ENCODE measurements at regions not wholly inside any gene's neighbourhood (a gene's known extent, or its start where the extent isn't known, plus 50 kb on each side); places are given as distances from the start of the nearest gene placed in this dataset.

DNA sequence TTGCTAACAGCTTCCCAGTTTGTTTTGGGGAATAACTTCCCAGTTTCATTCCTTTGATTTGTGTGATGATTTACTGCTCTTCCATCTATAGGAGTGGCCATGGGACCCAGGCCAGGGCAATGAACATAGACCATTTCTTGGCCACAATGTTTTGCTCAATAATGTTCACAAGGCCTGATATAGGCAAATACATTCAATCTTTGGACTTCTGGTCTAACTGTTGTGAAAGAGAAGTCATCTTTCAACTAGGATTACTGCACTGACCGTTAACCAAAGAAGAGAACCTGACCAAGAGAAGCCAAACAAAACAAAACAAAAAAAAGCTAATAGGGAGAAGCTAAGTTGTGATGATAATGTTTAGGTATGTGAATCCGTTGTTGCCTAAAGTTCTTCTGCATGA is 221.8 kb upstream of the SUCLG2 start:
- DNase-seq = no peak
- no peak for ATAC-seq

DNA sequence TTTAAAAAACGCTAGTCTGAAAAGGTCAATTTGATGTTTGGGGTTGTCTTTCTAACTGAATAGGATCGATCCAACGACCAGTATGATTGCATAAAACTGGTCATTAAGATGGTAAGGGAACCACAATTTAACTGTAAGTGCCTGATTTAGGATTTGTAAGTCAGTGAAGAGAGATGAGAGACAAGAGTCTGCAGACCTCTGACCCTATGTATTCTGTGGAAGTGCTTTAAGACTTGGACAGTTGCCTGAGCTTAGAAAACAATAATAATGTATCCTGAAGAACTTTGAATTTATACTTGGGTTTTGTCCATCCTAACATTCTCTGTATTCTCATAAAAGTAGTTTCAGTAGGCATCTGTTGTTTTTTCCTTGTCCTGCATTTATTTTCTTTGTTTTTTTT is 221.4 kb upstream of the SUCLG2 start:
- no peak for DNase-seq
- no peak for ATAC-seq

DNA sequence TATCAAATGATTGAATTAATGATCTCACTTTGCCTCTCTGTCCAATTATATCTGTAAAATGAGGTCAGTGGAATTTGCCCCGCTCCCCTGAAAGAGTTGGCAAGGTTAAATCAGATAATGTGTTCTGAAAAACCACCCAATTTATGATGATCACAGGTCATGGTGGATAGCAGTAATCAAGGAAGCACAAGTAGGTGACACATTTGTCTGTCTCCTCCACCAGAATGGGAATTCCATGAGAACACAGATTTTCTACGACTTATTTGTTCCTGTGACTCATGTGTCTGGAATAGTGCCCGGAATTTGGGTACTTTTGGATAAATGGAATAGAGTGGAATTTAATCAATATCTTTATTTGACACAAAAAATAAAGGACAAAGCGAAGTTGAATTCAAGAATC is 220.9 kb upstream of the SUCLG2 start:
- ATAC-seq = no peak
- no peak for DNase-seq

DNA sequence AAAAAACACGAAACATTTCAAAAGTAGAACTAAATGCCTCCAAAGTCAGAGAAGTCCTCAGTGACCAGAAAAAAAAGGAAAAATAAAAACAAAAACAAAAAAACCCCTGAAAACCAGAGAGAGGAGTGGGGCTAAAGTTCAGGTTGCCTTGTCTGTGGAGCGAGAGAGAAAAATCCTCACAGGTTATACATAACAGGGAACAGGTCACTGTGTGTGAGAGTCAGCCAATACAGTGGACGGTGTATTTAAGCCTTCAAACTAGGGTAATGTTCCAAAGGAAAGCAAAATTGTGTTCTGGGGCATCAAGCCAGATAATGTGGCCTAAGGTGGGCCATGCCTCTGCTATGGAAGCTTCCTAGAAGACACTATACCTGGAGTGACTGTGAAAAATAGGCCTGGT is 216.1 kb upstream of the SUCLG2 start:
- no peak for DNase-seq
- ATAC-seq = no peak

DNA sequence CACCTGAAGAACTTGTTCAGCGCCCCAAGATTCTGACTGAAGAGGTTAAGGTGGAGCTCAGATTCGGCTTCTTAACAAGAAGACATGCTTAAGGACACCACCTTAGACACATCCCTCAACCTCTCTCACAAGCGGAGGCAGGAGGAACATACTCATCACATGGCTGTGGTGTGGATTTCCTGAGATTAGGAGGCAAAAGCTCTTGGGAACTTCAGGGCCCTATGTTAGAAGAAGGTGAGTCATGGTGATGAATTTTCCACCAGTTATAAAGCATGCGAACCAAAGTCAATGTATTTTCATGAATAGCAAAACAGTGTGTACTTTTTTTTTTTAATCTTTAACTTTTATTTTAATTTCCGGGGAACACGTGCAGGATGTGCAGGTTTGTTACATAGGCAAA is 212.2 kb upstream of the SUCLG2 start:
- no peak for DNase-seq
- ATAC-seq = no peak

DNA sequence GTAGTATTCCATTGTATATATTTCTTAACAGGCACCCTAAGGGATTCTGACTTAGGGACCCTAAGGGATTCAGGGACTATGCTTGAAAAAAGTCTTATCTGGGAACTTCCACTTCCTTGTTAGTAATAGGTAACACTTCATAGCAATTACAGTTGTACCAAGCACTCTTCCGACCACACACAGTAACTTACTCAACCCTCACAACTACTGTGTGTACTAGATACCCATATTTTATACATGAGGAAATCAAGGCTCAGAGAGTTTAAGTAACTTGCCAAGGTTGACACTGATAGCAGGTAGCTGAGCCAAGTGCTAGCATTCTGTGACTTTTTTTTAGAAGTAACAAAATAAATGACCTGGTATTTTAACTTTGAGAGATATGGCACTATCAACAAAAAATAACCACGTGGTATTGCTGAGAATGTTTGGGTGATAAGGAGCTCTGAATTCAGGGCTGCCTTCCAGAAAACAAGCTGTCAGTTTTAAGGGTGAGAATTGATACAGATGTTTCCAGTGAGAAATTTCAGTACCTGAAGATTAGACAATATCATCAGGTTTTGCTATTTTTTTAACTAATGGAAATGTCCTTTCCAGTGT is 210.3 kb upstream of the SUCLG2 start:
- DNase-seq = no peak
- ATAC-seq = no peak

DNA sequence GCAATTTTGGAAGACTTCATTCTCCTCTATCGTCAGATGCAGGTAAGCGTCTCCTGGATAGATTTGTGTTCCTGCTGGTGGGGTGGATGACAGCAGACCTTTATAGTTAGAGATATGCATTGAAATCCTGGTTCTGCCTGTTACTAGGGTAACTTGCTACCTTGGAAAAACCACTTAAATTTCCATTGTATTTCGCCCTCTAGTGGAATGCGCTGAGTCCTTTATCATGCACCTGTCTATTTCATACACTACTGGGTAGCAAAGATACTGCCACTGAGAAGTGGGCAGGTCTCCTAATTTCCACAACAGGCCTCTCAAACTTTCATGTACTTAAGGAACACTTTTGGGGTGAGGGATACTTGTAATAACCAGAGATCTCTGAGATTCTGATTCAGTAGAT is 209.5 kb upstream of the SUCLG2 start:
- no peak for ATAC-seq
- no peak for DNase-seq

DNA sequence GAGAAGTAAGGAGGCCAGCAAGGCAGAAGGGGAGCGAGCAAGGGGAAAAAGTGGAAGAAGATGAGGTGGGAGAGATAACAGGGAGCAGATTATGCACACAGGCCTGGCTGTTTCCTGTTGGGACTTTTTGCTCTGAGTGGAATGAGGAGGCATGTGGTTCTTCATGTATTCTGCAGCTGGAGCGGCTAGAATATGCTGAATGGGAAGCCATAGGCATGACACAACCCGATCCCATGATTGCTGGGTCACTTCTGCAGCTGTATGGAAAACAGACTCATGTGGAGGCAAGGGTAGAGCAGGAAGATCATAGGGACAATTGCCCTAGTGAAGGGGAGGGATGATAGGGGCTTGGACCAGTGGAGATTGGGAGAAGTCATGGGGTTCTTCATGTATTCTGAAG is 206.0 kb upstream of the SUCLG2 start:
- DNase-seq (no peak), ATAC-seq (no peak)

DNA sequence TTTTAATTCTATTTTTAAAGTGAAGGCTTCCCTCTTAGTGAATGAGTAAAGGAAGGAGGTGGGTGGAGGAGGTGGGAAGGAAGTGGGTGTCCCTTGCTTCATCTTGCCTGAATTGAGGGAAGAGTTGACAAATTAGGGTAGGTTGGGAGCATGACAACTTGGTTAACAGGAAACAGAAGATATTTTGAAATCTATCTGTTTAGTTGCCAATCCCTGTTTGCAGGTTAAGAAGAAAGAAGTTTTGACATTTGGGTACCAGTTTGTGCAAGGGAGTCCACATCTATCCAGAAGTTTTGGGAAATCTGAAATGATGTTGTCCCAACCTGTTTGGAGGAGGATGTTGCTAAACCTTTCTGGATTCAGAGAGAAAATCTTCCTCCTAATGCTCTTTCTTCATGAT is 204.1 kb upstream of the SUCLG2 start:
- no peak for ATAC-seq
- no peak for DNase-seq

DNA sequence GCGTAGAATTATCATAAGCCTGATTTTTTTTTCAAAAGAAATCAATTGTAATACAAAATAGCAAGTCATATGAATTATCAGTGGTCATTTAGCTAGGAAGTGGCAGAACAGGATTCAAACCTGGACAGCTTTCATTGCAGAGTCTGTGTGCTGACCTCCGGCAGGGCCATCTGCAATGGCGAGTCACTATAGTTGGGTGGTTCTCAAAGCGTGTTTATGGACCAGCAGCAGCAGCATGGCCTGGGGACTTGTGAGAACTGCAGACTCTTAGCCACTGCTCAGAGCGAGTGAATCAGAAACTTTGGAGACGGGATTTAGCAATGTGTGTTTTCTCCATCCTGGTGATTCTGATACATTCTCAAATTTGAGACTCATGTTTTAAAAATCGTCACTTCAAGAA is 202.3 kb upstream of the SUCLG2 start:
- no peak for ATAC-seq
- no peak for DNase-seq

DNA sequence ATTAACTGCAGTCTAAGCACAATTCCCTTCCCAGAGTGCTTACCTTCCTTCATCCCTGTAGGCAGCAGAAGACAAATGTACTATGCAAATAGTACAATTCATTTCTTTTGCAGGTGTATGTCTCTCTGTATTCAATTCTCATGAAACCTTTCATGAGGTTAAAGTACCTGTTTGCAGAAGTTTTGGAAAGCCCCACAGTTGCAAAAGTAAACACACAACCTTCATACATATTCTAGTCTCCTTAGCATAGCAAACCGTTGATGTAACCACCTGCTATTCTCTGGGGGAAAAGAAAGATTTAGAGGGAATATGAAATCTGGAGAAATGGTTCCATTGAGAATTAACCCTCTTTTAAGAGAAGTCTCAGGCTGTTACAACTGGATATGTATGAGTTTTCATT is 200.3 kb upstream of the SUCLG2 start:
- ATAC-seq (no peak), DNase-seq (no peak)

DNA sequence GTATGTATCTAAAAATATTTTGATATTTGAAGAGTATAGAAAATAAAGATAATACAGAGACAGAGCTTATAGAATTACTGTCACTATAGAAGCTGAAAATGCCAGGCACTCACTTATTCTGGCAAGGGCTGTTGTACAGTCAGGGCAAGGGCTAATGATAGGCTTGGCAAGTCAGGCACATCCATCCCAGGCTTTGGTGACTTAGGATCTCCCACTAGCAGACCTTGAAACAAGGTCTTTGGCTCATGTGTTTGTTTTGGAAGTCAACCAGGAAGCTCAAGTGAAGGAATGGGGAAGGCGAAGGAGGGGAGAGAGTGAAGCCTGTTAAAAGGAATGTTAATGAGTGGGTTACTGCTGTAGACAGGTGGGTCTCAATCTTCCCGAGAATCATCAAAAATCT is 199.1 kb upstream of the SUCLG2 start:
- DNase-seq = no peak
- no peak for ATAC-seq

DNA sequence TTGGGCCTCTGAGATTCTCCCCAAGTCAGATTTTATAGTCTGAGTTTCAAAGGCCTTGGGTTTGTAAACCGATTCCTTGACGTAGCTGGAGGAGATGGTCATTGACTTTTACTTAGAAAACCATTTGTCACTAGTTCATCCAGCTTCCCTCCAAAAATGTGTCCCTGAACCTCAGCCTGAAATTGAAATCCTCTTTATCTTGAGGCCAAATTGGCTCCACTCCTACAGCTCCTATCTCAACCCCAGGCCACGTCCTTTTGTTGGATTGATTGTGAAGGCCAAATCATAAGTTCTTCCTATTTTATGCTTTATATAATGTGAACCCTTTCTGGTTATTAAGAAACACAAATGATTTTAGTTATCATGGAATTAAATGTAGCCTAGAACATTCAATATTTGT is 193.9 kb upstream of the SUCLG2 start:
- ATAC-seq = no peak
- no peak for DNase-seq

DNA sequence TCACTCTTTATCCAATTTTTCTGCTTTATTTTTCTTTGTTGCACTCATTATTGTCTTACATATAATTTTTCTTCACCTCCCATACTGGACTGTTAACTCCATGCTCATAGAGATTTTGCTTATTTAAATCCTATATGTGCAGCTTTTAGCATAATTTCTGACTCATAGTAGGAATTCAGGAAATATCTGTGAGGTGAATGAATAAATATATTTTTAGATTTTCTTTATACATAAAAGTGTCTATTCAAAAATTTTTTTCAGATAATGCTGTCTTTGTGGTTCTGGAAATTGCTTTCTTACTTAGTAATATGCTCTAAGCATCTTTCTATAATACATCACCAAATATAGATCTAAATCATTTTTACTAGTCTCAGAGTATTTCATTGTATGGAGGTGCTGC is 191.8 kb upstream of the SUCLG2 start:
- ATAC-seq (no peak), DNase-seq (no peak)

DNA sequence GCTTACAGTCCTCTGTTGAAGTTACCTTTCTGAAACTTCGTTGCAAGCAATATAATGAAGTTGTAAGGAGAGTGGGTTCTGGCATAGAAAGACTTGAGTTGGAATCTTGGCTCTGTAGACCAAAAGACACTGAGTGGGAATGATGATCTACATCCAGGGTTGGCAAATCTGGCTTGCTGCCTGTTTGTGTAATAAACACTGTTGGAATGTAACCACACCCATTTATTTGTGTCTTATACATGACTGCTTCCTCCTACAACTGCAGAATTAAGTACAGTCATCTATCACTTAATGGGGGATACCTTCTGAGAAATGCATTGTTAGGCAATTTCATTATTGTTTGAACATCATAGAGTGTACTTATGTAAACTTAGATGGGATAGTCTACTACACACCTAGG is 178.4 kb upstream of the SUCLG2 start:
- DNase-seq (no peak), ATAC-seq (no peak)

DNA sequence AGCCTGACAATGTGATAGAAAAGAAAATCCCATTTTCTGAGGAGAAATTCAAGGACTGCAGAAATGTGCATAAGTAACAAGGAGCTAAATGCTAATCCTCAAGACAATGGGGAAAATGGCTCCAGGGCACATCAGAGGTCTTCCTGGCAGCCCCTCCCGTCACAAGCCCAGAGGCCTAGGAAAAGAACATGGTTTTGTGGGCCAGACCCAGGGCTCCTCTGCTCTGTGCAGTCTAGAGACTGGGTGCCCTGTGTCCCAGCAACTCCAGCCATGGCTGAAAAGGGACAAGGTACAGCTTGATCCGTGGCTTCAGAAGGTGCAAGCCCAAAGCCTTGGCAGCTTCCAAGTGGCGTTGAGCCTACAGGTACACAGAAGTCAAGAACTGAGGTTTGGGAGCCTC is 176.8 kb upstream of the SUCLG2 start:
- ATAC-seq (no peak), DNase-seq (no peak)

DNA sequence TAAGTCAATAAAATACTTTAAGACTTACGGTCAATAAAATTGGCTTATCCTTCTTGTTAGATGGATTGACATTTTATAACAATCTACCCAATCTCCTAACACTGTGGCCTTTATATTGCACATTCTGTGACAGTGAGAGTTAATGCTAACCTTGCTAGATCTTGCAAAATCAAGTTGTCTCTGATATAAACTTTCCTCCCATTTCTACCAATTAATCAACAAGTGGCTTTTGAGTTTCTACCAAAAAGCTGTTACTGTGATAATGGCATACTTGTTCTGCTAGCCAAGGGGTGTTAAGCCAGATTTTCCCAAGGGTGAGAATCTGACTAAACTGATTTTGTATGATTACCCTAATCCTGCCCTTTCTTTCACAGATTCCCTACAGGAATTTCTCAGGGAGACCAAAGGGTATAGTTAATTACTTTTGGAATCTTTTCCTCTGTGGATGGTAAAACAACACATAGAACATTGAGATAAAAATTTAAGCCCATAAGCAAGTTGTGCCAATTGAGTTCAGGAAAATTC is 174.1 kb upstream of the SUCLG2 start:
- DNase-seq (no peak), ATAC-seq (no peak)

DNA sequence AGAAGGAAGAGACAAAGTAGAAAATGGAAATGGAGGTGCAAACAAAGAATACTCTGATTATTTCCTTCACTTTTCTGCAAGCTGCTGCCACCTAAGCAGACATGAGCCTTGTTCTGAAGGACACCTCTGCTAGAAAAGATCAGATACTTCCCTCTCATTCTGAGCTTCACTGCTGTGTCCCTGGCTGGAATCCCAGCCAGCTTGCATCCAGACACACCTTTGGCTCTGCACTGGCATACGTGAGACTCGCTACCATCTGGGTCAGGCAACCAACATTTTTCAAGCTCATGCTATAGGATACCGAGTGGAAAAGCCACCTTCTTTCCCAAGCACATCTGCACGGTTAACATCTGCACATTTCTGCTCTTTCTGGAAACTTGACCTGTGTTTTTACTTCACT is 166.7 kb upstream of the SUCLG2 start:
- ATAC-seq (no peak), DNase-seq (no peak)

DNA sequence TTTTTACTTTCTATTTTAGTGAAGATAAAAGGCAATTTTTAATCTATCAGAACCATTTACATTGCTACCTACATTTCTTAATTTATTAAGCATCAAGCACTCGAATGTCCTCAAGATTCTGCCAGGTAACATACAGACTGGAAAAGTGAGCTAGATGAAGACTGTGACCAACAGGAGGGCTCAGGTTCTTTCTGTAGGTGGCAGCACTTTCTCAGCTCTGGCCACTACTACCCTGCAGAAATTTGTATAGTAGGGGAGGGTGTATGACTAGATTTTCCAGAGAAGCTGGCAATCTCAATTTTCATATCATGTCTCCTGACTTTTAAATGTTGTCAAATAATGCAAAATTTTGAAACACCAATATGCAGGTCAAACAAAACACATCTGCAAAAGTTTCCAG is 165.0 kb upstream of the SUCLG2 start:
- no peak for ATAC-seq
- no peak for DNase-seq

DNA sequence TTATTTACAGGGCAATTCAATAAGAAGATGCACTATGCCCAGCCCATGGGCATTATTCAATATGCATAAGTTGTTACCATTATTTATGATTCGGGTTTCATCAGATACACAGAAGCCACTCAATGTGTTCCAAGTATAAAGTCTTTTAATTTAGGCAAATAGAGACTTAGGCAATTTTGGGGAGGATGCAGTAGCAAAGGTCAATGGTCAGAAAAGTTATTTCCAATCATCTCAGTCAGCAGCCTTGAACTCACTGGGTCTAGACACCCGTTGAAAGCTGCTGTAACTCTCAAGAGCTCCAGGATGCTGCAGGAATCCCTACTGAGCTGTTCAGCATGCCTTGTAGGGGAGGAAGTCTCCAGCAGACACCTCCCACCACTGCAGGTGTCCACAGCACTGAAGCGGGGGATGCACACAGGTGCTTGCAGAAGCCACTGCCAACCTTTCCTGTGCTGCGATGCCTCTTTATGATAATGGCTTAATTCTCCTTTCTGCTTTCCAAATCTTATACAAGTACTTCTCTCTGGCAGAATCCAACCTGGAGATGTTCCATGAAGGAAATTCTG is 155.0 kb upstream of the SUCLG2 start:
- no peak for ATAC-seq
- no peak for DNase-seq

DNA sequence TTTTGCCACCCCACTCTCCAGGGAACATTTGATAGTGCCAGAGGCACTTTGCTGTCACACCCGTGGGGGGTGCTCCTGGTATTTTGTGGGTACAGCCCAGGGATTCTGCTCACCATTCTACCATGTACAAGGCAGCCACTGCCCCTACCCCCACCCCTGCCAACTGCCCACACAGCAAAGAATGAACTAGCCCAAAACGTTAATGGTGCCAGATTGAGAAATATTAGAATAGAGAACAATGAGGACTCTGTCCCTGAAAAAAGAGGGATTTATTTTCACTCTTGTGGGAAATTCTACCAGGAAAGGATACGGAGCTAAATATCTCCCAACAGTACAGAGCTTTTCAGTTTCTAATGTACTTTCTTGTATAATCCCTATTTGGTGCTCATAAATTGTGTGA is 154.5 kb upstream of the SUCLG2 start:
- DNase-seq = no peak
- no peak for ATAC-seq

DNA sequence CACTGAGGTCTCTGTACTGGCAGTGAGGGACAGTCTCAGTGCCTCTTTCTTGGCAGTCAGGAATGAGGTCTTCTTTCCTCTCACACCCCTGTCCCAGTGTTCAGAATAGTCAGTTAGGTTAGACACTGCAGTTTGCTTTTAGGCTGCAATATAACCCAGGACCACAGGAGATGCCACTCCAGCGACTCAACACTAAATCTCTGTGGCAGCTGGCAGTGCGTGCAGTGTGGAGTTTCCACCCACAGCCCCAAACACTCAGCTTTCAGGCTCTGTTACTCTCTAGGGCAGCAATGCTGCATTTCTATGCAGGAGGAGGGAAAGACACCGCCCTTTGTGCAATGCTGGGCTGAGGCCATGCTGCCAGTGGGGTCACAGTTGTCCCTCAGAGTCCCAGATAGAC is 150.2 kb upstream of the SUCLG2 start:
- ATAC-seq (no peak), DNase-seq (no peak)

DNA sequence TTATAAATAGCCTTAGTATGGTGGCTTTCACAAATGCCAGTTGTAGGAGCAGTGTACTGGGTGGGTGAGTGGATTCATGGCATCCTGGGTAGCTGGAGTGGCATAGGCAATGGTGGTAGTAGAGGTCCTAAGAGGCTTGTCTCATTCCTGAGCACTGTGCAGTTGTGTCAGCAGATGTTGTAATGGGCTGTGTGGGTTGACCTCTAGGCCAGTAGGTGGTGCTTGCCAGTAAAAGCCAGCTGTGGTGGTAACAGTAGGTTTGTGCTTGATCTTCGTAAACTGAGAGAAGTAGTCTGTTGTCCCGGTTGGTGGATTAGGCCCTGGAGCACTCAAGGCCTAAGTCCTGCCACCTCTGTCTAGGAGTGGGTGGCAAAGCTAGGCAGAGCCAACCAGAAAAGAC is 149.7 kb upstream of the SUCLG2 start:
- ATAC-seq (no peak), DNase-seq (no peak)

DNA sequence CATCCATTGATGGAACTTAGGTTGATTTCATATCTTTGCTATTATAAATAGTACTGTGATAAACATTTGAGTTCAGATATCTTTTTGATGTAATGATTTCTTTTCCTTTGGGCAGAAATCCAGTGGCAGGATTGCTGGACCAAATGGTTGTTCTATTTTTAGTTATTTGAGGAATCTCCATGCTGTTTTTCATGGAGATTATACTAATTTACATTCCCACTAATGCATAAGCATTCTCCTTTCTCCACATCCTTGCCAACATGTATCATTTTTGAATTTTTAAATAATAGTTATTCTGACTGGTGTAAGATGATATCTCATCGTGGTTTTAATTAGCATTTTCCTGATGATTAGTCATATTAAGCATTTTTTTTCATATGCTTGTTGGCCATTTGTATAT is 144.0 kb upstream of the SUCLG2 start:
- no peak for ATAC-seq
- no peak for DNase-seq

DNA sequence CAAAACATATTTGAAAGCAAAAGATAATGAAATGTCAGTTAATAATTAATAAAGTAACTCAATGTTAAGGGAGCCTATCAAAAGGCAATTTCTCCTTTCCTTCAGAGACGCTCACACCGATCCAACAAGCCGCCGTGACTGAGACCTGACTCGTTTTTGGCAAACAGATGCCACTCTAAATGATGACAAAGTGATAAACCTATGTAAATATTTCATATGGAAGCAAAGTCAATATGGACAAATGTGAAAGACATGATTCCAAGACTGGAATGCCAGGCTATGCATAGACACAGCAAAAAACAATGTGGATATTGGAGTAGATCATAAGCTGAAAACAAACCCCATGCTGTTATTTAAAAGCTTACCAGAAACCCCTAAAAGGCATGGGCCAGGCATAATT is 137.2 kb upstream of the SUCLG2 start:
- DNase-seq (no peak), ATAC-seq (no peak)
